ENCODE measurements at regions not wholly inside any gene's neighbourhood (a gene's known extent, or its start where the extent isn't known, plus 50 kb on each side); places are given as distances from the start of the nearest gene placed in this dataset.
"Not testable (repeated sequence)": the region's sequence is repeated elsewhere in the genome, so short reads cannot be mapped to it uniquely, and the experiment has no call there.

DNA sequence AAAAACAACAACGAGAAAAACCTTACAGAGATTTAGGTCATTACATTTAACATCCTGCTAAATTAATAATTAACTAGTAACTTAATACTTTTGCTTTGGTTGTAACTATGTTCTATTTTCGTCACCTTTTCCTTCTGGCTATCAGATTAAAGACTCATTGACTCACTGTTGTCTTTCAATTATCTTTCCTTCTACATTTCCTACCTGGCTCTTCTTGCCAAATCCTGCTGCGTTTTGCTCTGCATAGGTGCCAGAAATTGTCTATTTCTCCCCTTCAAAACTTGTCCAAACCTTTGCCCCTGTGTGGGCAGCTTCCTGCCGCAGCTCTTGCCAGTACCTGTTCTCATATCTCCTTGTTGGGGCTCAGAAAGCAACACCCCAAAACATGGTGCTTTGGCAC lies 235.5 kb upstream of the ZNF608 start:
- H3K4me1 Mint-ChIP-seq (ENCODE audit: low read depth), result no peaks in the 10 kb centered on the region
- ATAC-seq (no peak), DNase-seq (no peak)
- no peak overlapping the region for H3K4me3 Mint-ChIP-seq
- H3K36me3 Mint-ChIP-seq (ENCODE audit: insufficient read depth), result no peaks in the 10 kb centered on the region
- no peaks in the 10 kb centered on the region for H3K27me3 Mint-ChIP-seq (ENCODE audit: low read depth)
- H3K9me3 Mint-ChIP-seq, result peaks cover 12% of the 10 kb centered on the region

GRCh38 chr5:124986170-124986569 lies 239.7 kb upstream of the ZNF608 start:
- no peak overlapping the region for H3K4me3 Mint-ChIP-seq
- peaks cover 16% of the 10 kb centered on the region for H3K9me3 Mint-ChIP-seq
- no peak for ATAC-seq
- H3K27me3 Mint-ChIP-seq (ENCODE audit: low read depth), result no peaks in the 10 kb centered on the region
- no peaks in the 10 kb centered on the region for H3K36me3 Mint-ChIP-seq (ENCODE audit: insufficient read depth)
- H3K4me1 Mint-ChIP-seq (ENCODE audit: low read depth), result no peaks in the 10 kb centered on the region
- DNase-seq, result no peak

GRCh38 chr5:124986667-124987066 lies 240.2 kb upstream of the ZNF608 start:
- H3K4me3 Mint-ChIP-seq, result no peak overlapping the region
- no peaks in the 10 kb centered on the region for H3K27me3 Mint-ChIP-seq (ENCODE audit: low read depth)
- H3K36me3 Mint-ChIP-seq (ENCODE audit: insufficient read depth), result no peaks in the 10 kb centered on the region

GRCh38 chr5:124987786-124988185 lies 241.3 kb upstream of the ZNF608 start:
- H3K4me3 Mint-ChIP-seq; H3K27me3 Mint-ChIP-seq (ENCODE audit: low read depth); DNase-seq; H3K4me1 Mint-ChIP-seq (ENCODE audit: low read depth); H3K36me3 Mint-ChIP-seq (ENCODE audit: insufficient read depth); ATAC-seq: not testable (repeated sequence)
- H3K9me3 Mint-ChIP-seq, result peaks cover 16% of the 10 kb centered on the region

More at GRCh38 chr5:124986667-124987066, 240.2 kb upstream of the ZNF608 start:
- H3K4me1 Mint-ChIP-seq (ENCODE audit: low read depth), result no peaks in the 10 kb centered on the region
- ATAC-seq (no peak), DNase-seq (no peak)
- H3K9me3 Mint-ChIP-seq, result peaks cover 16% of the 10 kb centered on the region

- DNase-seq (no peak), ATAC-seq (no peak)
- H3K36me3 Mint-ChIP-seq (ENCODE audit: insufficient read depth), result no peaks in the 10 kb centered on the region
- H3K27me3 Mint-ChIP-seq (ENCODE audit: low read depth), result no peaks in the 10 kb centered on the region
- peaks cover 3% of the 10 kb centered on the region for H3K9me3 Mint-ChIP-seq
- H3K4me1 Mint-ChIP-seq (ENCODE audit: low read depth), result no peaks in the 10 kb centered on the region
- H3K4me3 Mint-ChIP-seq, result no peak overlapping the region
Measured at GRCh38 chr5:124990723-124991122, 244.3 kb upstream of the ZNF608 start.

- peaks cover 10% of the 10 kb centered on the region for H3K9me3 Mint-ChIP-seq
- no peak for ATAC-seq
- no peaks in the 10 kb centered on the region for H3K36me3 Mint-ChIP-seq (ENCODE audit: insufficient read depth)
- no peak for DNase-seq
- H3K4me3 Mint-ChIP-seq, result no peak overlapping the region
- H3K27me3 Mint-ChIP-seq (ENCODE audit: low read depth), result no peaks in the 10 kb centered on the region
- H3K4me1 Mint-ChIP-seq (ENCODE audit: low read depth), result no peaks in the 10 kb centered on the region
Measured at GRCh38 chr5:124995421-124995820, 249.0 kb upstream of the ZNF608 start.

DNA sequence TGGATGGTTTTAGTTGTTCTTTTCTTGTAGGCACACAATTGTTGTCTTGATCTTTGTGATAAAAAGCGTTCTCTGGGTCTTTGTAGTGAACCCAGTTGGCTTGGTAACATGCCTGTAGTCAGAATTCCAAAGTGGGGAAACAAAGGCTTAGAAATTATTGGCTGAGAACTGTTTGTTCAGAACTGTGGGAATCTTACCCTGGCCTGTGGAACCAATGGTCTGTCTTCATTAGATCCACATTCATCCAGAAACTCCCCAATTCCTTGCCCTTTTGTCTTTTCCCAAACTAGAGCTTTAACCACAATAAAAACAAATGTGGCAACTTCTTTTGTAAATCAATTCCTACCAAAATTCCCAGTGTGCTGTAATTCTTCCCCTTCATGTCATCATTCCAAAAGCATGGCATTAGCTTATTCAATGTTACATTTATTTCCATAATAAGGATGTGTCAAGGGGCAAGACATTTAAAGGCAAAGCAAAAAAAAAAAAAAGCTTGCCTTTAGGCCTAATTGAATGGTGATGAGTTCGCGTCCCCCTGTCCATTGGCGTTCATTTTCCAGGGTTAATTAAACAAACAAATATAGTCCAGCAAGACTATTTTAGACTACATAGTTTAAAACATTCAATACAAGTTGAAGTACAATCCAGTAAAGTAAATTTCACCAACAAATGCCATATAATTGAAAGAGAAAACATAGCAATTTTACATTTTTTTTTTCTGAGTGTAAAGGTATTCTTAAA lies 249.8 kb upstream of the ZNF608 start:
- peaks cover 7% of the 10 kb centered on the region for H3K9me3 Mint-ChIP-seq
- ATAC-seq (no peak), DNase-seq (no peak)
- H3K4me3 Mint-ChIP-seq, result no peak overlapping the region
- H3K27me3 Mint-ChIP-seq (ENCODE audit: low read depth), result no peaks in the 10 kb centered on the region
- H3K36me3 Mint-ChIP-seq (ENCODE audit: insufficient read depth), result no peaks in the 10 kb centered on the region
- no peaks in the 10 kb centered on the region for H3K4me1 Mint-ChIP-seq (ENCODE audit: low read depth)

DNA sequence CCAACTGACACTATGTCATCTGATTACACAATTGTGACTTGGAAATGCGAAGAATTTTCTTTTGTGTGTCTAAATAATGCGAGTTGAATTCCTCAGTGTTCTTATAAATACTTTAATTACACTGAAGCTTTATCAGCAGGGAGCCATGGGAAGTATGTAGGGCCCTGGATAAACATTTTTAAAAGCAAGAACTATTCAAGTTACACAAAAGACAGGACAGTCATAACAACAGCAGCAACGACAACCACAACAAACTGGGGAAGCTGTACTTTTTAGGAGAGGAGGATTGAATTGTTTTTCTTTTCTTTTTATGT lies 250.3 kb upstream of the ZNF608 start:
- H3K9me3 Mint-ChIP-seq, result peaks cover 7% of the 10 kb centered on the region

DNA sequence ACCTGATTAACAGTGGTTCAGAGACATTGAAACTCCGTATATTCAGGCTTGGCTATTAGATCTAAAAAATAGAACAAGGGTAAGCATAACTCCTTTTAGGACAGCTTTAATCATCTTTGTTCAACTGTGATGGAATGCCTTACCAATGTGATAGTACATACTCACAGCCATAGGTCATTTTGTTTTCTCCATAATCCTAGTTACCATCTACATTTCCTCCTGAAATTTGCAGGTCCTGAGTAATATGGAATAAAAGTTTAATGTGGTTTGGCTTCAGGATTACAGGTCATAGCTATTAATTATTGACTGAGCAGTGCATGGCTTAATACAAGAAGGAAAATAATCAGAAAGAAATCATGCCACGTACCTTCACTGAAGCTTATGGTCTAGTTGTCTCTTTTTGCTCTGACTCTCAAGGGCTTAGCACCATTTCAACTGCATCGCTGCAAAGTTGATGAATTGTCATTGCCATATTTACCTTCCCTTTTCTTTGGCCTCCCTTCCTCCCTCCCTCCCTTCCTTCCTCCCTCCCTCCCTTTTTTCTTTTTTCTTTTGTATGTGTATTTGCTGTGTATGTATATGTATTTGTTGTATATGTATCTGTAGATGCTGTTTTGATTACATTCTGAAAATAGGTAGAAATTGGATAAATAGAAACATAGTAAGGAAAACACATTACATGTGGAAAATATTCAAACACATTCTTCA lies 250.9 kb upstream of the ZNF608 start:
- ATAC-seq (no peak), DNase-seq (no peak)
- Mint-ChIP-seq H3K27me3 (ENCODE audit: low read depth) (no peaks in the 10 kb centered on the region), H3K4me3 (no peak overlapping the region), H3K9me3 (peaks cover 7% of the 10 kb centered on the region), H3K4me1 (ENCODE audit: low read depth) (no peaks in the 10 kb centered on the region), H3K36me3 (ENCODE audit: insufficient read depth) (no peaks in the 10 kb centered on the region)

More for the DNA sequence above, 250.3 kb upstream of the ZNF608 start:
- H3K4me3 Mint-ChIP-seq, result no peak overlapping the region
- H3K36me3 Mint-ChIP-seq (ENCODE audit: insufficient read depth), result no peaks in the 10 kb centered on the region
- no peak for DNase-seq
- H3K27me3 Mint-ChIP-seq (ENCODE audit: low read depth), result no peaks in the 10 kb centered on the region
- H3K4me1 Mint-ChIP-seq (ENCODE audit: low read depth), result no peaks in the 10 kb centered on the region
- ATAC-seq, result no peak

GRCh38 chr5:124998520-124998919 lies 252.1 kb upstream of the ZNF608 start:
- DNase-seq (no peak), ATAC-seq (no peak)
- Mint-ChIP-seq H3K4me3 (no peak overlapping the region), H3K36me3 (ENCODE audit: insufficient read depth) (no peaks in the 10 kb centered on the region), H3K27me3 (ENCODE audit: low read depth) (no peaks in the 10 kb centered on the region), H3K9me3 (peaks cover 7% of the 10 kb centered on the region), H3K4me1 (ENCODE audit: low read depth) (no peaks in the 10 kb centered on the region)

GRCh38 chr5:125002727-125003598 lies 256.5 kb upstream of the ZNF608 start:
- H3K4me1 Mint-ChIP-seq (ENCODE audit: low read depth), result peaks cover 2% of the 10 kb centered on the region
- no peak overlapping the region for H3K4me3 Mint-ChIP-seq
- ATAC-seq (no peak), DNase-seq (no peak)
- no peaks in the 10 kb centered on the region for H3K36me3 Mint-ChIP-seq (ENCODE audit: insufficient read depth)
- peaks cover 7% of the 10 kb centered on the region for H3K9me3 Mint-ChIP-seq
- H3K27me3 Mint-ChIP-seq (ENCODE audit: low read depth), result no peaks in the 10 kb centered on the region

GRCh38 chr5:125004009-125004408 lies 257.6 kb upstream of the ZNF608 start:
- no peaks in the 10 kb centered on the region for H3K36me3 Mint-ChIP-seq (ENCODE audit: insufficient read depth)
- H3K4me1 Mint-ChIP-seq (ENCODE audit: low read depth), result peaks cover 2% of the 10 kb centered on the region
- no peak overlapping the region for H3K4me3 Mint-ChIP-seq
- no peak for ATAC-seq
- no peak for DNase-seq
- peaks cover 3% of the 10 kb centered on the region for H3K9me3 Mint-ChIP-seq
- H3K27me3 Mint-ChIP-seq (ENCODE audit: low read depth), result no peaks in the 10 kb centered on the region

GRCh38 chr5:125005266-125005665 lies 258.8 kb upstream of the ZNF608 start:
- Mint-ChIP-seq H3K9me3 (no peaks in the 10 kb centered on the region), H3K4me1 (ENCODE audit: low read depth) (peaks cover 2% of the 10 kb centered on the region), H3K27me3 (ENCODE audit: low read depth) (no peaks in the 10 kb centered on the region), H3K4me3 (no peak overlapping the region), H3K36me3 (ENCODE audit: insufficient read depth) (no peaks in the 10 kb centered on the region)
- no peak for DNase-seq
- no peak for ATAC-seq

GRCh38 chr5:125006011-125006685 lies 259.7 kb upstream of the ZNF608 start:
- no peak overlapping the region for H3K4me3 Mint-ChIP-seq
- ATAC-seq (no peak), DNase-seq (no peak)
- no peaks in the 10 kb centered on the region for H3K9me3 Mint-ChIP-seq
- H3K27me3 Mint-ChIP-seq (ENCODE audit: low read depth), result no peaks in the 10 kb centered on the region
- H3K4me1 Mint-ChIP-seq (ENCODE audit: low read depth), result peaks cover 2% of the 10 kb centered on the region
- no peaks in the 10 kb centered on the region for H3K36me3 Mint-ChIP-seq (ENCODE audit: insufficient read depth)
